ENCODE measurements at regions not wholly inside any gene's neighbourhood (a gene's known extent, or its start where the extent isn't known, plus 50 kb on each side); places are given as distances from the start of the nearest gene placed in this dataset.

- TF ChIP-seq, protein P1, sequence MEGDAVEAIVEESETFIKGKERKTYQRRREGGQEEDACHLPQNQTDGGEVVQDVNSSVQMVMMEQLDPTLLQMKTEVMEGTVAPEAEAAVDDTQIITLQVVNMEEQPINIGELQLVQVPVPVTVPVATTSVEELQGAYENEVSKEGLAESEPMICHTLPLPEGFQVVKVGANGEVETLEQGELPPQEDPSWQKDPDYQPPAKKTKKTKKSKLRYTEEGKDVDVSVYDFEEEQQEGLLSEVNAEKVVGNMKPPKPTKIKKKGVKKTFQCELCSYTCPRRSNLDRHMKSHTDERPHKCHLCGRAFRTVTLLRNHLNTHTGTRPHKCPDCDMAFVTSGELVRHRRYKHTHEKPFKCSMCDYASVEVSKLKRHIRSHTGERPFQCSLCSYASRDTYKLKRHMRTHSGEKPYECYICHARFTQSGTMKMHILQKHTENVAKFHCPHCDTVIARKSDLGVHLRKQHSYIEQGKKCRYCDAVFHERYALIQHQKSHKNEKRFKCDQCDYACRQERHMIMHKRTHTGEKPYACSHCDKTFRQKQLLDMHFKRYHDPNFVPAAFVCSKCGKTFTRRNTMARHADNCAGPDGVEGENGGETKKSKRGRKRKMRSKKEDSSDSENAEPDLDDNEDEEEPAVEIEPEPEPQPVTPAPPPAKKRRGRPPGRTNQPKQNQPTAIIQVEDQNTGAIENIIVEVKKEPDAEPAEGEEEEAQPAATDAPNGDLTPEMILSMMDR (IDR thresholded peaks at IDR 0.05): no peak
- TF ChIP-seq POLR2A (IDR thresholded peaks at IDR 0.05): no peak
Observed at GRCh38 chr16:17835118-17835876, 364.5 kb upstream of the XYLT1 start.

Data from ovary (tissue), 3 donors.